Stimulated activated CD4-positive, alpha-beta T cell treated with anti-CD3 and anti-CD28 coated beads, Interleukin-12 subunit alpha, Interleukin-12 subunit beta, amount 100 ng/mL, for 48 hours (primary cell): ENCODE measurements at regions not wholly inside any gene's neighbourhood (a gene's known extent, or its start where the extent isn't known, plus 50 kb on each side); places are given as distances from the start of the nearest gene placed in this dataset.

Source experiments
- DNase-seq, 3 donors: peaks; one replicate each; pipeline ENCODE4 v3.0.0-alpha.2; 2020; ENCODE audit warnings: low read depth in 2 of 3, low spot score in 1 of 3

GRCh38 chr14:58780605-58781004 is 142.8 kb downstream of the DACT1 start:
- DNase-seq: no peak

- DNase-seq: no peak
Observed at GRCh38 chr14:58782011-58782410, 144.2 kb downstream of the DACT1 start.

GRCh38 chr14:58783792-58784511 is 146.2 kb downstream of the DACT1 start:
- DNase-seq: no peak

DNA sequence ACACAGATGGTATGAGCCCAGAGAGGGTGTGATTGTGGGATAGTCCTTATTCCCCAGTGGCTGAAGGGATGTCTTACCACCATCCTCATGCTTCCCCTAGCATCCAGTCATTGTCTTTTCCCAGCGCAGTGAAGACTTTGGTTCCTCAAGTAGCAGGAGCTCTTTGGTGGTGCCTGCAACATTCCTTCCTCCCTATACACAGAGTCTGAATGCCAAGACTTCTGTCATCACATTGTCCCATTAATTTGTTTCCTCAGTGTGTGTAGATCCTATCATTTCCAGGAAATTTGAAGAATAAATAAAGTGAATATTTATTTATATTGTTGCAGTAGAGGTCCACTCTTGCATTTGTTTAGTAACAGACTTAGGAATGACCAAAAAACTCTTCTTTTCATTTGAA is 147.2 kb downstream of the DACT1 start:
- no peak for DNase-seq

- DNase-seq: no peak
Observed at GRCh38 chr14:58785701-58786100, 147.9 kb downstream of the DACT1 start.

GRCh38 chr14:58787592-58787991 is 149.8 kb downstream of the DACT1 start:
- no peak for DNase-seq

GRCh38 chr14:58788655-58789503 is 151.1 kb downstream of the DACT1 start:
- no peak for DNase-seq

DNA sequence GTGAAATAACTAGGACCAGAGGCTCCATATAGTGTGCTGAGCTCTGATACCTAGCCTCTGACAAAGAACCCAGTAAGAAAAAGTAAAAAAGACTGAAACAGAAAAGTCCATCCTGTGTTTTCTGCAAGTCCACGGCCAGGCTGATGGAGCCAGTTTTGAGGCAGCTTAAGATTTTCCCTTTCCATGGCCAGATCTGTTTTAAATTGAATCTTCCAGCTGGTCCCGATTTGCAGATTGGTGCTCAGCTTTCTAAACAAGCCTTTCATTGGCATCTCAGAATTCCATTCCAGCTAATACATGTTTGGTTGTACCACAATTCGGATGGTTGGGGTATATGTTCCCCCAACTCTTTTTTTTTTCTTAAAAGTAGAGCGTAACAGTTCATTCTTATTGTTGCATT is 152.0 kb downstream of the DACT1 start:
- no peak for DNase-seq

DNA sequence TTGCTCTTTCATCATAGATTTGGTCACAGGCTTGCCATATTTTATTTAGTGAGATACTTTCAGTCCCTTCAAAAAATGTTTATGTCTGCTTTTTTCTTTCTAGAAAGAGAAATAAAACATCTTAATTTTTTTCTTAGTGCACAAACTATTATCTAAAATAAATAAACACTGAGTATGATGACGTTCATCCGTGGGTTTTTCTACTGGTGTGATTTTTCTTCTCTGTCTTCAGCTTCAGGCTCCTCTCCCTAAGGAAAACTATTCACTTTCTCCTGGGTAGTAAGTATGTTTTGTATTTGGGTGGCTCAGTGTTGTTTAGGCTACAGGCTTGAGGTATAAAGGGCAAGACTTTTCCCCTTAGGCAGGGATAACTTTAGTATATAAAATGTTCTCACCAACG is 154.7 kb downstream of the DACT1 start:
- no peak for DNase-seq

- no peak for DNase-seq
Observed at GRCh38 chr14:58793131-58793740, 155.5 kb downstream of the DACT1 start.

- DNase-seq: no peak
Observed at GRCh38 chr14:58794993-58795762, 157.4 kb downstream of the DACT1 start.

- no peak for DNase-seq
Observed at GRCh38 chr14:58796242-58797009, 158.7 kb downstream of the DACT1 start.

DNA sequence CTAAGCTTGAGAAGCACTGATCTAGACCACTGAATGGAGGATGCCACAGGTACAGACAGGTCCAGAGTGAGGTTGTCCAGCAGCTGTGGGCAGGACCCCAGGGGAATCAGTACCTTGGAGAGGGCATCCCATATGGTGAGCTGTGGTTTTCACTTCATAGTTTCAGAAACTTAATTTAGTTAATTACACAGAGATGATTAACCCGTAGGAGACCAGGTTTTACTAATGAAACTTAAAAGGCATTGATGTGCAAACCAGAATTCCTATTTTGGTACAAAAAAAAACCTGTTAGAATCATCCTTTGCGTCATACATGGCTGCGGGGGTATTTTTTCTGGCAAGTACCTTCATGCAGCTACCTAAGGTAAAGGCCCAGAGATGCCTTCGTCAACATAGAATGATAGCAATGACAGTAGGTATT is 159.3 kb downstream of the DACT1 start:
- no peak for DNase-seq

DNA sequence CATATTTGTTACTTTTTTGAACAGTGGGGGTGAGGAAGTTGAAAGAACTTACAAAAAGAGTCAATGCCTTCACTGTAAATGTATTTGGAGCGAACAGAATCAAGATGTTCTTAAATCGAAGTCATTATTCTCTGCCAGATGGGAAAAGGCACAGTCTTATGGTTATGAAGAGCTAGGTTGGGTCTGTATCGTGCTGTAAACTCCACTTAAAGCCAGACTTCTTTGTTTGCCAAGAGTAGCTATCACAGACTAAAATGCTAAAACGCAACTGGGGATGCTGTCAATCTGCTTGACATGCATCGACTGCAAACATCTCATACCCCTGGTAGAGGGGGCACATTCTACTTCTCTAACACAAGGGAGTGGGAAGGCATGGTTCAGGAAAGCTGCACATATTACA is 160.4 kb downstream of the DACT1 start:
- no peak for DNase-seq

DNA sequence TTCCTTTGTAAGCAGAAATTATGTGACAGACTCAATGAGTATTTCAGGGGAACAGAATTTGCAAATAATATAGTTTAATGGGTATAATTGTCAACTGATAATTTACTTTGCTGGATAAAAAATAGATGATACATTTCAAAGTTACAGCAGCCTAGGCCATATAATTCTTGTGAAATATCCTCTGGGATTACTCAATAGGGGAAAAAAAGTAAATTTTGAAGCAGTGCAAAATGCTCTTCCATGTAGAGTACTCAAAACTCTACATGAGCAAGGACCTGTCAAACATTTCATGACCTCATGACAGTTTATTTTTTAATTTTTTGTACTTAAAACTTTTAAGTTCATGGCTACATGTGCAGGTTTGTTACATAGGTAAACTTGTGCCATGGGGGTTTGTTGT is 163.3 kb downstream of the DACT1 start:
- no peak for DNase-seq

DNA sequence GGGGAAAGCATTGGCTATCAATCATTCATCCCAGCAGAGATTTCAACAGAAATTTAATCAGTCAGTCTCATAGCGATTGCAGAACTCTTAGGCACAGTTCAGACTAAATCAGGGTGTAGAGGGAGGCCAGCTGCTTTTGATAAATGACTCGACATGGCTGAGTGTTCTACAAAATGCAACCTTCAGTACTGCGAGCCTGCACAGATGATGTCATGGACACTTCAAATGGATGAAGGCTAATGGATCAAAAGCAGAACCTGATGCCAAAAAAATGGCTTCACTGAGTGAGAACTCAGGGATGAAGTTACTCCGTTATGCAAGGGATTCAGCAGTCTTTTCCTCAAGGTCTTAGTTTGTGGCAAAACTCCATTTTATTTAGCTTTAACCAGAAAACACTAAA is 167.3 kb downstream of the DACT1 start:
- no peak for DNase-seq

DNA sequence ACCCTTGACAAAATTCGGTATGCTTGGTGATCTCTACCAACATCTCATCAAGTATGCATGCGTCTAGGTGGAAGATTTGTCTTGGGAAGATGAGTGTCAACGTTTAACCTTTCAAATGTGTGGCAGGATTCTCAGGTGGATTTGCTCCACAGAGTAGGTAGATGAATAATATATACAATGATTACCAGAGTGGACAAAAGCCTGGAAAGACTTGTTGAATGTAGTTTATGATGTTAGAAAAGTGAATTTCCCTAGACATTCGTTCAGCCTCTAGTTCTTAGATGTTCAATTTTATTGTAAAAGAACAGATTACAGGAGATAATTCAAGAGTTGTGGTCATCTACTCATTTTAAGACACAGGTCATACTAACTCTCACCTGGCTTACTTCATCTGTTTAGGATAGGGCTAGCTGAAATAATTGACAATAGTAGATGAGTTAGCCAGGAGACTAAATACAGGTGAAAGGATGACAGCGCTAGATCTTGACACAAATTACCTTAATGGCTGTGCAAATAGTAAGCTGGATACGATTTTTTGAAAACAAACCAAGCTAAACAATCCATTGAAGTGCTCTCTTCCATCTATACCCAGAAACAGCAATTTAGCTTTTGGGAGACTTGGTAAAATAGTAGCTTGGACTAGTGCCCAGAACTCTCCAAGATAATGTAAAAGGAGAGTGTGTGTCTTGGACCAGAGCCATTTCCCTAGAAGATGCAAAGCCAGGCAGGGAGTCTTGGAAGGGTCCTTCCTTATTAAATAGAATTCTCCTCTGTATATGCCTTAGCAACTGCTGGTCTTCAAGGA is 168.0 kb downstream of the DACT1 start:
- DNase-seq: no peak

DNA sequence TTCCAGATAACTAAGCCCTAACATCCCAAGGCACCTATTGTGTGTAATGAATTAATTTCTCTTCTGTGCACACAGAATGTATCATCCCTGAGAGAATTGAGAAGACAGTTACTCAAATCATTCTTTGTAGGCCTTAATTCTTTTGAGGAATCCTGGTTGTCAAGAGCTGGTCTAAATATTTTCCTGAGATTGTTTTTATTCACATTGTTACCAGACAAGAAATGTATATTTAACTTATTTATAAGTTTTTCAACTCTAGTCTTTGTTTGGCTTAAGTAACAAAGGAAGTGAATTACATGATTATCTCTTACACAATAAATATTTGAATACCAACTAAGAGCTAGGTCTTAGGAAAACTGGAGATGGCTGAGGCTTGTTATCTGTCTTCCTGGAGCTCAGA is 169.4 kb downstream of the DACT1 start:
- no peak for DNase-seq

GRCh38 chr14:58808828-58809227 is 171.1 kb downstream of the DACT1 start:
- no peak for DNase-seq

DNA sequence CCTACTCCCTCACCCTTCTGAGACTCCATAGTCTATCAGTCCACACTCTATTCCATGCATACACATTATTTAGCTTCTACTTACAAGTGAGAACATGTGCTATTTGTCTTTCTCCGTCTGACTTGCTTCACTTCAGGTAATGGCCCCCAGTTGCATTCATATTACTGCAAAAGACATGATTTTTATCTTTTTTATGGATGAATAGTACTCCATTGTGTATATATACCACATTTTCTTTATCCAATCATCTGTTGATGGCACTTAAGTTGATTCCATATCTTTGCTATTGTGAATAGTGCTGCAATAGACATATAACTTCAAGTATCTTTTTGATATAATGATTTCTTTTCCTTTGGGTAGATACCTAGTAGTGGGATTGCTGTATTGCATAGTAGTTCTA is 171.8 kb downstream of the DACT1 start:
- DNase-seq: no peak
